IMR-90 (cell line): ENCODE measurements at regions not wholly inside any gene's neighbourhood (a gene's known extent, or its start where the extent isn't known, plus 50 kb on each side); places are given as distances from the start of the nearest gene placed in this dataset.

Experiments used
- ATAC-seq: fragments of 200-7000 bp; cut with Tn5 transposase; 2 replicates; pipeline ENCODE4 v1.9.1; 2020; ENCODE audit warnings: low read depth, mild to moderate bottlenecking, moderate library complexity
- BruUV-seq: library from RNA; stranded (reverse); fragments of 400-500 nt; replicated peaks from 2 replicates; lab custom pipeline; 2021; lab: Mats Ljungman, UMichigan
- CTCF ChIA-PET: fragments of 300-600 bp; formaldehyde crosslinking; extraction: SDS; loops from one replicate; lab custom pipeline; 2021; ENCODE audit warnings: antibody characterized with exemption; lab: Yijun Ruan, JAX
- POLR2A ChIA-PET: fragments of 300-600 bp; sonication (Branson Sonifier 250); formaldehyde crosslinking; loops from one replicate; lab custom pipeline; 2022; ENCODE audit warnings: antibody characterized with exemption; ENCODE audit not compliant: unreplicated experiment; lab: Charles Lee
- DNase-seq: peaks from one replicate; pipeline ENCODE4 v3.0.0; 2013
- H2AFZ ChIP-seq: replicated peaks from 2 replicates; pipeline ENCODE3; 2013; ENCODE audit warnings: low read length, mild to moderate bottlenecking; ENCODE audit not compliant: poor library complexity
- H2AK5ac ChIP-seq: 2 replicates; pipeline ENCODE4 v1.6.1; 2013; ENCODE audit warnings: low read depth, low read length, inconsistent platforms
- H2AK9ac ChIP-seq: replicated peaks from 2 replicates; pipeline ENCODE3; 2013; ENCODE audit warnings: mild to moderate bottlenecking, low read depth, low read length, moderate library complexity; ENCODE audit not compliant: poor library complexity
- H2BK120ac ChIP-seq: 2 replicates; pipeline ENCODE4 v1.6.1; 2013; ENCODE audit warnings: low read depth, low read length, inconsistent platforms
- H2BK15ac ChIP-seq: 3 replicates; pipeline ENCODE4 v1.6.1; 2013; ENCODE audit warnings: low read depth, low read length, inconsistent platforms
- H2BK20ac ChIP-seq: 2 replicates; pipeline ENCODE4 v1.6.1; 2013; ENCODE audit warnings: low read depth, mild to moderate bottlenecking, inconsistent platforms, low read length, moderate library complexity
- H2BK5ac ChIP-seq: 2 replicates; pipeline ENCODE4 v1.6.1; 2013; ENCODE audit warnings: mild to moderate bottlenecking, low read depth, low read length, inconsistent platforms; ENCODE audit not compliant: poor library complexity, severe bottlenecking
- H3K14ac ChIP-seq: replicated peaks from 2 replicates; pipeline ENCODE4 v1.6.1; 2013; ENCODE audit warnings: low read depth, low read length, inconsistent platforms
- H3K18ac ChIP-seq: 2 replicates; pipeline ENCODE4 v1.6.1; 2013; ENCODE audit warnings: low read depth, low read length, control low read depth
- H3K23ac ChIP-seq: 2 replicates; pipeline ENCODE4 v1.6.1; 2013; ENCODE audit warnings: low read depth, low read length, inconsistent platforms
- H3K27ac ChIP-seq: 2 replicates; pipeline ENCODE4 v1.5.1; 2013; ENCODE audit warnings: mild to moderate bottlenecking, control low read depth, low read length; ENCODE audit not compliant: insufficient read depth
- H3K27me3 ChIP-seq: 2 replicates; pipeline ENCODE4 v1.6.1; 2013; ENCODE audit warnings: low read length; ENCODE audit not compliant: control insufficient read depth, insufficient read depth
- H3K36me3 ChIP-seq: 2 replicates; pipeline ENCODE4 v1.6.1; 2013; ENCODE audit warnings: low read length, mixed read lengths; ENCODE audit not compliant: control insufficient read depth, insufficient read depth
- H3K4ac ChIP-seq: 2 replicates; pipeline ENCODE4 v1.6.1; 2013; ENCODE audit warnings: low read depth, low read length, inconsistent platforms
- H3K4me1 ChIP-seq: 2 replicates; pipeline ENCODE4 v1.6.1; 2013; ENCODE audit warnings: low read length, mixed read lengths; ENCODE audit not compliant: control insufficient read depth, insufficient read depth
- H3K4me2 ChIP-seq: 2 replicates; pipeline ENCODE4 v1.6.1; 2013; ENCODE audit warnings: low read depth, mild to moderate bottlenecking, control low read depth, low read length, moderate library complexity
- H3K4me3 ChIP-seq: 2 replicates; pipeline ENCODE4 v1.5.1; 2013; ENCODE audit warnings: low read depth, mild to moderate bottlenecking, control low read depth, low read length, moderate library complexity; ENCODE audit not compliant: insufficient read depth
- H3K56ac ChIP-seq: 2 replicates; pipeline ENCODE4 v1.6.1; 2013; ENCODE audit warnings: low read length, inconsistent platforms; ENCODE audit not compliant: insufficient read depth; ENCODE audit errors: extremely low read depth
- H3K79me1 ChIP-seq, 2 experiments: 2 replicates each; pipeline ENCODE4 v1.6.1; 2013; ENCODE audit warnings: low read length in 2 of 2, inconsistent platforms in 1 of 2, low read depth in 1 of 2
- H3K9ac ChIP-seq: 2 replicates; pipeline ENCODE4 v1.6.1; 2013; ENCODE audit warnings: low read depth, low read length, control low read depth
- H3K9me1 ChIP-seq: 2 replicates; pipeline ENCODE4 v1.6.1; 2013; ENCODE audit warnings: low read length, inconsistent platforms; ENCODE audit not compliant: insufficient read depth
- H3K9me3 ChIP-seq: 2 replicates; pipeline ENCODE4 v1.6.1; 2013; ENCODE audit warnings: low read length; ENCODE audit not compliant: control insufficient read depth, insufficient read depth
- H4K20me1 ChIP-seq: 2 replicates; pipeline ENCODE4 v1.6.1; 2013; ENCODE audit warnings: low read length, inconsistent platforms; ENCODE audit not compliant: insufficient read depth
- H4K5ac ChIP-seq: 2 replicates; pipeline ENCODE4 v1.6.1; 2013; ENCODE audit warnings: mild to moderate bottlenecking, low read depth, low read length, control low read depth
- H4K8ac ChIP-seq, 2 experiments: 2 replicates each; pipeline ENCODE4 v1.6.1; 2013; ENCODE audit warnings: low read depth in 2 of 2, low read length in 2 of 2, control low read depth in 1 of 2, inconsistent platforms in 1 of 2
- H4K91ac ChIP-seq: 2 replicates; pipeline ENCODE4 v1.6.1; 2013; ENCODE audit warnings: low read depth, low read length, inconsistent platforms; ENCODE audit not compliant: insufficient read depth
- BHLHE40 ChIP-seq: fragments of 150-350 bp; IDR thresholded peaks from 2 replicates; pipeline ENCODE4 v1.6.1; 2016; ENCODE audit warnings: mild to moderate bottlenecking, low read depth, low read length
- FOS ChIP-seq: fragments of 150-350 bp; IDR thresholded peaks from 2 replicates; pipeline ENCODE4 v1.6.1; 2016; ENCODE audit warnings: low read depth, low read length
- MAZ ChIP-seq: IDR thresholded peaks from 2 replicates; pipeline ENCODE4 v1.6.1; 2012; ENCODE audit warnings: low read depth, mild to moderate bottlenecking, low read length, improper control_type of control experiment, moderate library complexity, borderline replicate concordance
- WGBS, 2 experiments: methylation state at CpG; one replicate each; pipeline versions ENCODE4 v1.1.5 to v1.1.7; 2013; ENCODE audit warnings: missing lambda C conversion rate in 2 of 2; ENCODE audit not compliant: insufficient read length in 1 of 2; ENCODE audit errors: extremely low coverage in 2 of 2; 5-methylcytosine and 5-hydroxymethylcytosine counted together
- dilution Hi-C: fragments of 300-500 bp; cut with HindIII; formaldehyde crosslinking; loops from one replicate; pipeline ENCODE4 v1.14.3; 2018; ENCODE audit warnings: low sequenced_read_pairs; ENCODE audit not compliant: unreplicated experiment
- in situ Hi-C: fragments of 300-500 bp; cut with MboI; formaldehyde crosslinking; loops from 3 replicates; pipeline ENCODE4 v1.14.3; 2019; ENCODE audit warnings: low sequenced_read_pairs, inconsistent platforms, mixed read lengths
- intact Hi-C: fragments of 100-400 bp; cut with micrococcal nuclease; formaldehyde crosslinking; loops from 2 replicates; pipeline ENCODE4 v1.10.0; 2022

DNA sequence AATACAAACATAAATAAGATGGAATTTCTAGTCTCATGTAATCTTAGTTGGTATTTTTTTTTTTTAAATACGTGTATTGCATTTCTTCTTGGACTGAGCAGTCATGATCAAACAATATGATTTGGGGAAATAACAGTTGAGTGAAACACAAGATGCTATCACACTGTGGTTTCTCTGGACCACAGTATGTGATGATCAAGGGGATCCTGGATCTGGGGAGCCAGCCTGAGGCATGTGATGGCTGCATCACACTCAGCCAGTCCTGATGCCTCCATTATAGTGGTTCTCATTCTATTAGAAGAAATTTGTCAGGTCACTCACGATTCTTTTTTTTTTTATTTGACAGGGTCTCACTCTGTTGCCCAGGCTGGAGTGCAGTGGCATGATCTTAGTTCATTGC, 495.9 kb upstream of the POT1 start:
- no peak overlapping the region for H2BK5ac ChIP-seq
- intact Hi-C loops: no loop called here

More for the DNA sequence above, 495.9 kb upstream of the POT1 start:
- Histone ChIP-seq H2AFZ (no peak overlapping the region), H3K18ac (no peak overlapping the region), H2BK120ac (no peak overlapping the region), H4K8ac (no peak overlapping the region), H2BK20ac (no peak overlapping the region), H3K4me1 (no peaks in the 10 kb centered on the region), H3K27ac (no peak overlapping the region), H4K5ac (no peak overlapping the region), H4K91ac (no peak overlapping the region), H3K9ac (no peak overlapping the region), H2AK9ac (no peak overlapping the region), H3K23ac (no peak overlapping the region), H3K56ac (no peak overlapping the region), H3K4me2 (no peak overlapping the region), H2AK5ac (no peak overlapping the region), H3K79me1 (no peaks in the 10 kb centered on the region), H3K4ac (no peak overlapping the region), H3K4me3 (no peak overlapping the region), H3K14ac (no peak overlapping the region), H3K9me1 (no peaks in the 10 kb centered on the region), H2BK15ac (no peak overlapping the region), H3K36me3 (no peaks in the 10 kb centered on the region), H3K9me3 (no peaks in the 10 kb centered on the region; the same call in 1 of the 2 replicates), H3K27me3 (no peaks in the 10 kb centered on the region), H4K20me1 (no peaks in the 10 kb centered on the region)
- dilution Hi-C loops (no loop called here), in situ Hi-C loops (no loop called here)
- no TSS peak for BruUV-seq
- TF ChIP-seq FOS (no peak), BHLHE40 (no peak), MAZ (no peak)
- no peak for ATAC-seq
- CTCF ChIA-PET: no interaction called here
- POLR2A ChIA-PET: no interaction called here
- no CpG with 5 or more reads among the region's 2 CpGs for WGBS, 2 experiments
- no peak for DNase-seq
